OCI-LY1 (cell line): ENCODE measurements at regions not wholly inside any gene's neighbourhood (a gene's known extent, or its start where the extent isn't known, plus 50 kb on each side); places are given as distances from the start of the nearest gene placed in this dataset.

Experiments used
- H2AFZ ChIP-seq: fragments of 200-600 bp; sonication (generic), shearing (Covaris generic); 2 replicates; pipeline ENCODE4 v1.6.0; 2014; ENCODE audit warnings: antibody characterized with exemption, mild to moderate bottlenecking, low read length
- H3F3A ChIP-seq: fragments of 200-600 bp; sonication (generic), shearing (Covaris generic); 2 replicates; pipeline ENCODE4 v1.6.0; 2014; ENCODE audit warnings: mild to moderate bottlenecking, antibody characterized with exemption, low read length, moderate library complexity; ENCODE audit not compliant: insufficient read depth
- H3K27ac ChIP-seq: fragments of 200-600 bp; sonication (generic); 2 replicates; pipeline ENCODE4 v1.5.1; 2014; ENCODE audit warnings: low read length, mixed run types, mild to moderate bottlenecking, low read depth; ENCODE audit not compliant: poor library complexity, severe bottlenecking
- H3K27me3 ChIP-seq: fragments of 200-600 bp; sonication (generic); 2 replicates; pipeline ENCODE4 v1.6.0; 2014; ENCODE audit warnings: antibody characterized with exemption, mild to moderate bottlenecking, low read length, moderate library complexity; ENCODE audit not compliant: insufficient read depth
- H3K36me3 ChIP-seq: fragments of 200-600 bp; sonication (generic); 2 replicates; pipeline ENCODE4 v1.6.1; 2014; ENCODE audit warnings: mild to moderate bottlenecking, antibody characterized with exemption, low read length, moderate library complexity, mixed read lengths; ENCODE audit not compliant: insufficient read depth
- H3K4me1 ChIP-seq: fragments of 200-600 bp; sonication (generic); 2 replicates; pipeline ENCODE4 v1.5.1; 2014; ENCODE audit warnings: mild to moderate bottlenecking, low read length, moderate library complexity; ENCODE audit not compliant: insufficient read depth, severe bottlenecking
- H3K4me2 ChIP-seq: fragments of 200-600 bp; sonication (generic), shearing (Covaris generic); 2 replicates; pipeline ENCODE4 v1.6.1; 2014; ENCODE audit warnings: low read length
- H3K4me3 ChIP-seq: fragments of 200-600 bp; sonication (generic); 2 replicates; pipeline ENCODE4 v1.5.1; 2014; ENCODE audit warnings: low read length, low read depth, mild to moderate bottlenecking, mixed read lengths; ENCODE audit not compliant: poor library complexity, severe bottlenecking
- H3K79me2 ChIP-seq: fragments of 200-600 bp; shearing (Covaris generic); 2 replicates; pipeline ENCODE4 v1.6.1; 2016; ENCODE audit warnings: mixed run types, low read length, mixed read lengths; ENCODE audit not compliant: insufficient read depth
- H3K9ac ChIP-seq: fragments of 200-600 bp; sonication (generic), shearing (Covaris generic); 2 replicates; pipeline ENCODE4 v1.6.1; 2014; ENCODE audit warnings: mild to moderate bottlenecking, low read length, mixed read lengths
- H3K9me2 ChIP-seq: fragments of 200-600 bp; sonication (generic), shearing (Covaris generic); 2 replicates; pipeline ENCODE4 v1.6.1; 2014; ENCODE audit warnings: low read depth, mild to moderate bottlenecking, low read length, mixed read lengths
- H3K9me3 ChIP-seq: fragments of 200-600 bp; shearing (Covaris generic); 2 replicates; pipeline ENCODE4 v1.6.1; 2014; ENCODE audit warnings: low read length, mixed read lengths
- H4K20me1 ChIP-seq: fragments of 200-600 bp; sonication (generic), shearing (Covaris generic); 2 replicates; pipeline ENCODE4 v1.6.0; 2016; ENCODE audit warnings: mild to moderate bottlenecking, low read length; ENCODE audit not compliant: insufficient read depth
- CTCF ChIP-seq: fragments of 200-600 bp; sonication (generic), shearing (Covaris generic); IDR thresholded peaks from 2 replicates; pipeline ENCODE4 v1.5.1; 2017; ENCODE audit warnings: mild to moderate bottlenecking, antibody characterized with exemption, low read length, moderate library complexity, mixed read lengths
- EZH2 ChIP-seq: fragments of 200-600 bp; sonication (generic), shearing (Covaris generic); IDR thresholded peaks from 2 replicates; pipeline ENCODE4 v1.8.0; 2017; ENCODE audit warnings: borderline replicate concordance, mixed run types, mild to moderate bottlenecking, antibody characterized with exemption, low read length, moderate library complexity, mixed read lengths

- Histone ChIP-seq H2AFZ (no peak overlapping the region), H3K79me2 (no peaks in the 10 kb centered on the region), H3K9me3 (no peaks in the 10 kb centered on the region), H3F3A (no peaks in the 10 kb centered on the region), H3K4me2 (no peak overlapping the region), H3K4me3 (no peak overlapping the region), H4K20me1 (no peaks in the 10 kb centered on the region), H3K9ac (no peak overlapping the region), H3K27ac (no peak overlapping the region), H3K36me3 (no peaks in the 10 kb centered on the region), H3K27me3 (peaks cover 14% of the 10 kb centered on the region; the same call in 1 of the 2 replicates), H3K4me1 (no peaks in the 10 kb centered on the region), H3K9me2 (no peaks in the 10 kb centered on the region)
- TF ChIP-seq EZH2 (no peak), CTCF (no peak)
These were observed 121.7 kb upstream of the CRHR1 start for GRCh38 chr17:45662432-45662831.

GRCh38 chr17:45663772-45664171 is 120.3 kb upstream of the CRHR1 start:
- Histone ChIP-seq H3K79me2 (no peaks in the 10 kb centered on the region), H3K9ac (no peak overlapping the region), H3K4me1 (no peaks in the 10 kb centered on the region), H3K27ac (no peak overlapping the region), H3K9me3 (no peaks in the 10 kb centered on the region), H3K27me3 (peaks cover 14% of the 10 kb centered on the region; the same call in 1 of the 2 replicates), H3K4me3 (no peak overlapping the region), H3K36me3 (no peaks in the 10 kb centered on the region), H4K20me1 (no peaks in the 10 kb centered on the region), H3K4me2 (no peak overlapping the region), H3F3A (no peaks in the 10 kb centered on the region), H2AFZ (no peak overlapping the region), H3K9me2 (no peaks in the 10 kb centered on the region)
- no peak for TF ChIP-seq CTCF
- TF ChIP-seq EZH2 = no peak

GRCh38 chr17:45664921-45665320 is 119.2 kb upstream of the CRHR1 start:
- no peak for TF ChIP-seq CTCF
- no peak for TF ChIP-seq EZH2
- H3K27me3 ChIP-seq = peaks cover 10% of the 10 kb centered on the region; the same call in 1 of the 2 replicates

More at GRCh38 chr17:45664921-45665320, 119.2 kb upstream of the CRHR1 start:
- no peaks in the 10 kb centered on the region for H3K36me3 ChIP-seq
- H3F3A ChIP-seq = no peaks in the 10 kb centered on the region
- H4K20me1 ChIP-seq = no peaks in the 10 kb centered on the region
- H3K9me2 ChIP-seq = no peaks in the 10 kb centered on the region
- H3K79me2 ChIP-seq = no peaks in the 10 kb centered on the region
- no peaks in the 10 kb centered on the region for H3K4me1 ChIP-seq
- no peak overlapping the region for H3K4me3 ChIP-seq
- H3K27ac ChIP-seq = no peak overlapping the region
- H2AFZ ChIP-seq = no peak overlapping the region
- H3K9me3 ChIP-seq = no peaks in the 10 kb centered on the region
- H3K9ac ChIP-seq = no peak overlapping the region
- H3K4me2 ChIP-seq = no peak overlapping the region
